Fibroblast of peridontal ligament (primary cell): ENCODE measurements at regions not wholly inside any gene's neighbourhood (a gene's known extent, or its start where the extent isn't known, plus 50 kb on each side); places are given as distances from the start of the nearest gene placed in this dataset.

ENCODE experiments used
- DNase-seq: peaks from one replicate; pipeline ENCODE4 v3.0.0-alpha.2; 2010; ENCODE audit errors: extremely low read depth

- no peak for DNase-seq
Measured at GRCh38 chr21:15151385-15152103, 86.7 kb upstream of the NRIP1 start.

GRCh38 chr21:15152591-15152990 is 87.8 kb upstream of the NRIP1 start:
- DNase-seq = no peak

GRCh38 chr21:15159382-15160020 is 94.7 kb upstream of the NRIP1 start:
- DNase-seq = no peak

- no peak for DNase-seq
Measured at GRCh38 chr21:15160136-15160535, 95.3 kb upstream of the NRIP1 start.

GRCh38 chr21:15162921-15163320 is 98.1 kb upstream of the NRIP1 start:
- DNase-seq = no peak

- DNase-seq = no peak
Measured at GRCh38 chr21:15164273-15164672, 99.5 kb upstream of the NRIP1 start.

GRCh38 chr21:15164678-15165303 is 100.0 kb upstream of the NRIP1 start:
- DNase-seq = no peak

GRCh38 chr21:15170614-15171013 is 105.8 kb upstream of the NRIP1 start:
- no peak for DNase-seq

- DNase-seq = no peak
Measured at GRCh38 chr21:15171546-15171945, 106.7 kb upstream of the NRIP1 start.

GRCh38 chr21:15172963-15173362 is 108.2 kb upstream of the NRIP1 start:
- no peak for DNase-seq

- no peak for DNase-seq
Measured at GRCh38 chr21:15174923-15175322, 110.1 kb upstream of the NRIP1 start.

GRCh38 chr21:15182731-15183130 is 117.9 kb upstream of the NRIP1 start:
- DNase-seq = no peak

- DNase-seq = no peak
Measured at GRCh38 chr21:15183813-15184257, 119.0 kb upstream of the NRIP1 start.

- DNase-seq = no peak
Measured at GRCh38 chr21:15190412-15190811, 125.6 kb upstream of the NRIP1 start.

GRCh38 chr21:15190837-15191236 is 126.0 kb upstream of the NRIP1 start:
- no peak for DNase-seq

GRCh38 chr21:15191342-15191741 is 126.5 kb upstream of the NRIP1 start:
- DNase-seq = no peak

- DNase-seq = no peak
Measured at GRCh38 chr21:15192243-15192642, 127.4 kb upstream of the NRIP1 start.

GRCh38 chr21:15193937-15194336 is 129.1 kb upstream of the NRIP1 start:
- no peak for DNase-seq

GRCh38 chr21:15195104-15195503 is 130.3 kb upstream of the NRIP1 start:
- no peak for DNase-seq

GRCh38 chr21:15195768-15196167 is 131.0 kb upstream of the NRIP1 start:
- no peak for DNase-seq

- peak; percentile 11 for DNase-seq
Measured at GRCh38 chr21:15197696-15198095, 132.9 kb upstream of the NRIP1 start.

GRCh38 chr21:15199414-15200383 is 134.9 kb upstream of the NRIP1 start:
- no peak for DNase-seq
